GM19452 (cell line): ENCODE measurements at regions not wholly inside any gene's neighbourhood (a gene's known extent, or its start where the extent isn't known, plus 50 kb on each side); places are given as distances from the start of the nearest gene placed in this dataset.
A peak's percentile ranks its signal among the peaks of the same experiment; 100 is the strongest.
"Not testable (repeated sequence)": the region's sequence is repeated elsewhere in the genome, so short reads cannot be mapped to it uniquely, and the experiment has no call there.

Source experiments
- ATAC-seq: cut with Tn5 transposase; IDR thresholded peaks from one replicate; pipeline ENCODE4 v1.9.1; 2021; ENCODE audit not compliant: unreplicated experiment

DNA sequence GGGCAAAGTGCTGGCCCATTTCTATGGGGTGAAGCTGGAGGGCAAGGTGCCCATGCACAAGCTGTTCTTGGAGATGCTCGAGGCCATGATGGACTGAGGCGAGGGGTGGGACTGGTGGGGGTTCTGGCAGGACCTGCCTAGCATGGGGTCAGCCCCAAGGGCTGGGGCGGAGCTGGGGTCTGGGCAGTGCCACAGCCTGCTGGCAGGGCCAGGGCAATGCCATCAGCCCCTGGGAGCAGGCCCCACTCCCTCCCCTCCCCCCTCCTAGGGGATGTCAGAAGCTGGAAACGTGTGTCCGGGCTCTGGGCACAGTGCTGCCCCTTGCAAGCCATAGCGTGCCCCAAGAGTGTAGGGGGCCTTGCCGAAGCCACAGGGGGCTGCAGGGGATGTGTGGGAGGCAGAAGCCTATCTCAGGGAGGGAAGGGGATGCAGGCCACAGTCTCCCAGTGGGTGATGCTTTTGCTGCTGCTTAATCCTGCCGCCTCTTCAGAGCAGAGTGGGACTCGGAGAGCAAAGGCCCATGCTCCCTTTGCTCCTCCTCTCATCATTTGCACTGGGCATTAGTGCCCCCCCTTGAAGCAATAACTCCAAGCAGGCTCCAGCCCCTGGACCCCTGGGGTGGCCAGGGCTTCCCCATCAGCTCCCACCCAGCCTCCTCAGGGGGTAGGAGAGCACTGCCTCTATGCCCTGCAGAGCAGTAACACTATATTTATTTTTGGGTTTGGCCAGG is 85.2 kb downstream of the MRPL57 start:
- not testable (repeated sequence) for ATAC-seq

DNA sequence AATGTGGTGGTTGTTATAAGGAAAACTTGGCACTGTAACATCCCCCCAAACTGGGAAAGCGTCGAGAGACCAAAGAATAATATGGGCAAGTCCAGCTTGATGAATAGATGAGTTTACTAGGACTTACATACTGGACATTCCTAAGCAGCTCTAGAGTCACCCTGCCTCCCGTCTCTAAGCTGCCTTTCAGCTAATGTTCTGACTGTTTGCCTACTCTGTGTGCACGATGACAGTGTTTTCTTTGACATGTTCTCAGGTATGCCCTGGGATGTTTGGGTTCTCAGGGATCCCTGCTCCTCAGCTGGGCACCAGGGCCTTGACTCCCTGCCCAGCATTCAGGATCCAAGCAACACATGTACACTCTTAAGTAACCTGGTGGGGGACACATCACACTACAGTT is 87.5 kb downstream of the MRPL57 start:
- not testable (repeated sequence) for ATAC-seq

- not testable (repeated sequence) for ATAC-seq
These were observed 92.0 kb downstream of the MRPL57 start for GRCh38 chr13:21268485-21268884.

DNA sequence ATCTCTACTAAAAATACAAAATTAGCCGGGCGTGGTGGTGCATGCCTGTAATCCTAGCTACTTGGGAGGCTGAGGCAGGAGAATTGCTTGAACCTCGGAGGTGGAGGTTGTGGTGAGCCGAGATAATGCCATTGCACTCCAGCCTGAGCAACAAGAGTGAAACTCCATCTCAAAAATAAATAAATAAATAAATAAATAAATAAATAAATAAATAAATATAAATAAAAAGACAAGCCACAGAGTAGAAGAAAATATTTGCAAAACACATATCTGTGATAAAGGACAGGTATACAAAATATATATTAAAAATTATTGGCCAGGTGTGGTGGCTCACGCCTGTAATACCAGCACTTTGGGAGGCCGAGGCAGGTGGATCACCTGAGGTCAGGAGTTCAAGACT is 96.0 kb downstream of the MRPL57 start:
- not testable (repeated sequence) for ATAC-seq

DNA sequence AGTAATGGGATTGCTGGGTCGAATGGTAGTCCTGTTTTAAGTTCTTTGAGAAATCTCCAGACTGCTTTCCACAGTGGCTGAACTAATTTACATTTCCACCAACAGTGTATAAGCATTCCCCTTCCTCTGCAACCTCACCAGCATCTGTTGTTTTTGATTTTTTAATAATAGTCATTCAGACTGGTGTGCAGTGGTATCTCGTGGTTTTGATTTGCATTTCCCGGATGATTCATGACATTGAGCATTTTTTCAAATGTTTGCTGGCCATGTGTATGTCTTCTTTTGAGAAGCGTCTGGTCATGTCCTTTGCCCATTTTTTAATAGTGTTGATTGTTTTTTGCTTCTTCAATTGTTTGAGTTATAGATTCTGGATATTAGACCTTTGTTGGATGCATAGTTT is 98.0 kb downstream of the MRPL57 start:
- not testable (repeated sequence) for ATAC-seq

GRCh38 chr13:21282065-21282464 is 105.6 kb downstream of the MRPL57 start:
- ATAC-seq, result no peak

DNA sequence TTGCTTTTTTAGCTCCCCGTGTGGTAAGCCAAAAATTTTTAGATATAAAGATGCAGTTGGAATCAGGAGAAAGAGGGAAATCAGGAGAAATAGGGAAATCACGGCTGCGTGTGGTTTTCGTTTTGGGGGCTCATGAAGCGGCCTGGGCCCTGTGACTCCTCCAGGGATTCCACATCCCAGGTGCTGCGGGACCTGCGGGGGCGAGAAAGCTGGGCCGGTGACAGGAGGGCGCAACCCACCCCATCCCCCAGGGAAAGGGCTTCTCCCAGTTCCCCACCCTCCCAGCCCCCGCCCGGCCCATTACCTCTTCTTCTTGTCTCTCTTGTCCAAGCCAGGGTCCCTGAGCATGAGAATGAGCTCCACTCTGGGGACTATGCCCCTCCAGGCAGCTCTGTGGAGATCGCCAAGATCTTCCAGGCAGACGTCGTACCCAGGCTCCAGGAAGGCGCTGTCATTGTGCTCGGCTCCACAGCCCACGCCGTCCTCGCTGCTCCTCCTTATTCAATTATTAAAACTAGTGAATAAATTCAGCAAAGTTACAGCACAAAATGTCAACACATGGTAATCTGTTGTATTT is 111.0 kb downstream of the MRPL57 start:
- ATAC-seq, result no peak

- ATAC-seq, result no peak
These were observed 113.0 kb downstream of the MRPL57 start for GRCh38 chr13:21289475-21289874.

DNA sequence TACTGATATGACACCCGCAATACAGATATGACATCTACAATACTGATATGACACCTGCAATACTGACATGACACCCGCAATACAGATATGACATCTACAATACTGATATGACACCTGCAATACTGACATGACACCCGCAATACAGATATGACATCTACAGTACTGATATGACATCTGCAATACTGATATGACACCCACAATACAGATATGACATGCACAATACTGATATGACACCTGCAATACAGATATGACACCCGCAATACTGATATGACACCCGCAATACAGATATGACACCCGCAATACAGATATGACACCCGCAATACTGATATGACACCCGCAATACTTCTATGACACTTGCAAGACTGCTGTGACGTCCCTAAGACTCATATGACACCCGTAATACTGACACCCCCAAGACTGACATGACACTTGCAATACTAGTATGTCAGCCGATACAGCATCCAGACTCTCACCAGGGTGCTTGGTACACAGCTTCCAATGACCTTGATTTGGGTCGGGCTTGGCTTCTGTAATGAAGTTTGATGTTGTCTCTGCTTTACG is 114.1 kb downstream of the MRPL57 start:
- ATAC-seq, result not testable (repeated sequence)

DNA sequence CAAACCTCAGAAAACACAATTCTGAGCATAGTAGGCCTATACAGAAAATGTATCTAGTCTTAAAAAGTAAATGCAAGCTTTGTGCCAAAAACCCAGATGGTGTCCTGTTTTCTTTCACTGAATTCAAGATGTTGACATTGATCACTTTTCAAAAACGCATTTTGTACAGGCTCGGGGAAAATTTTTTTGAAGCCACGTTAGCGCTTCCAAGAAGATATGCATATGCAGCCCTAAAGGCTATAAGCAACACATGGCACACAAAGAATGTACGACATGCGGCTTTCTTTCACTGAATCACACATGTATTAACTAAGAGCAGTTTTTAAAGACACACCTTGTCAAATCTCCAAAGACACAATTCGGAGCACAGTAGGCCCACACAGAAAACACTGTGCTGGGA is 115.4 kb downstream of the MRPL57 start:
- no peak for ATAC-seq

- not testable (repeated sequence) for ATAC-seq
These were observed 120.5 kb downstream of the MRPL57 start for GRCh38 chr13:21296991-21297390.

DNA sequence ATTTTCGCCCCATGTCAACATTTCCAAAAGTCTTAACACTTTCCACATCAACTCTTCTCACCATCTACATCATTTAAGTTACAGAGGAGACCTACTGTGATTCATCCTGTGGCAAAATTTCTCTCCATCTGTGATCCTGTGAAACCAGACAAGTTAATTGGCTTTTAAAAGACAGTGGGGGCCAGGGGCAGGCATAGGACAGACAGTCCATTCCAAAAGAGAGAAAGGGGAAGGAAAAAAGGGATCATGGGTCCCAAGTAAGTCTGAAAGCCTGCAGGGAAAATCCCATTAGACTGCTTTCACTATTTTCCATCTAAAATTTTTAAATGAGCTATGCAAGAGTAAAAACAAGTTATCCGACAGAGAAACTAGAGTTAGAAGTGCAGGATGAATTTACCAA is 121.0 kb downstream of the MRPL57 start:
- ATAC-seq, result no peak

DNA sequence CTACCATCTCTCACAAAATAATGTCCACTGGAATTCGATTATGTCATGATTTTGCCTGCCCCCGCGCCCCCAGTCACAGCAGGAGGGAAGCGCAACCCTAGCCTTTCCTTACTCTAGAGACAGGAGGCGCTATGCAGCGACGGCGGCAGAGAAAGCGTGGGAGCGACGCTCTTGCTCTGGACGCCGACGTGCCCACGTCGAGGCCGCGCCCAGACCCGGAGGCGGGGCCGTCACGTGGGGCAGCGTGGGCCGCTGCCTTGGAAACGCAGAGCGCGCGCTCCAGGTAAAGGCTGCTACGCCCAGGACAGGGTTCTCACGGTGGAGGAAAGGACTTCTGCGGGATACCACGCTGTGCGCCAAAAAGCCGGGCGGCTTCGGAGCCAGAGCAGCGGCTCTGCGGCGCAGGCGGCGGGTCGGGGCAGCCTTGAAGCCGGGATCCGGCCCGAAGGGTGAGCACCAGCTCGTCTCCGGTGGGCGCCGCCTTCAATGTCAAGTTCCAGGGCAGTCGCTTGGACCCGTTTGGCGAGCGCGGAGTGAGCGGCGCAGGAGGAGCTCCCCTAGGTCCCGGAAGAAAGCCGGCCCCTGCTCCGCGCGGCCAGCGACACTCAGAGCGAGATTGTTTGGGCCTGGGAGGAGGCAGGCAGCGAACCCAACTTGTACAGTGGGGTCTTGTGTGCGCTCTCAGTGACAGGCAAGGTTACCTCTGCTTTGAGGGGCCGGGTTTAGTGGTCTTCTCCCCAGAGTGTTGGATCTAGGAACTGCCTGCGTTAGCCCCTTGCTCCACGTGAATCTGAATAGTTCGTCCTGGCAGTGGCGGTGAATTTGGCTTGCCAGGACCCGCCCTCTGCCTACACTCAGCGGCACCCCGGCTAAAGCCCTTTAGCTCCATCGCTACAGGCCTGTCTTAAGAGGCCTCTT is 121.7 kb downstream of the MRPL57 start:
- peak; percentile 92 for ATAC-seq

DNA sequence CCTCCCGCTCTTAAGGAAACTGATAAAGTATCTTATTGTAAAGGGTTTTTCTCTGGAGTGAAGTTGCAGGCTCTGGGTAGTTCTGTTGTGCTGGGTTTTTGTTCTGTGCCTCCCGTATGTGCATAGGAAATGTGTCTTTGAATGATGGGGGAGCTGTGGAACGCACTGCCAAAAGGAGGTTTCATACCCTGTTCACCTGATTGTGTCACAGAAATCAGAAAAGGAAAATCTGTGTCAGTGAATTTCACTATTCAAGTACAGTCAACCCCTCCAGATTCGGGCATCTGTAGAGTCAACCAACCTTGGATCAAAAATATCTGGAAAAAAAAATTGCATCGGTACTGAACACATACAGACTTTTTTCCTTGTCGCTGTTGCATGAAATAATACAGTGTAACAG is 127.8 kb downstream of the MRPL57 start:
- no peak for ATAC-seq

GRCh38 chr13:21306300-21307073 is 130.0 kb downstream of the MRPL57 start:
- ATAC-seq, result not testable (repeated sequence)

DNA sequence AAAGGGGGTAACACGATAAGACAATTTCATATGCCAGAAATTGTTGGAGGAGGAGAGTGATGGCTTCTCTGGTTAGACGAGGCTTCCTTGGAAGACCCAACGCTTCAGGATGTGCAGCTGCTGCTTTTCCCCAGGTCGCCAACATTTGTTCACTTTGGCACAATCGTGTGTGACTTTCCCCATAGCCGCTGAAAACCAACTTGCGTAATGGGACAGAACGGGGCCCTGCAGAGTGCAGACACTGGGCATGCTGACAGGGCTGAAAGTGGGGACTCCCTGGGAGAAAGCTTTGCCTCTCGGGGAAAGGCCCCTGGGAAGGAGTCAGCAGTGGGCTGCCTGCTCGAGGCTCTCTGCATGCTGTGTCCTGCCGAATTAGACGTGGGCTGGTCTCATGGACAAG is 130.7 kb downstream of the MRPL57 start:
- not testable (repeated sequence) for ATAC-seq

DNA sequence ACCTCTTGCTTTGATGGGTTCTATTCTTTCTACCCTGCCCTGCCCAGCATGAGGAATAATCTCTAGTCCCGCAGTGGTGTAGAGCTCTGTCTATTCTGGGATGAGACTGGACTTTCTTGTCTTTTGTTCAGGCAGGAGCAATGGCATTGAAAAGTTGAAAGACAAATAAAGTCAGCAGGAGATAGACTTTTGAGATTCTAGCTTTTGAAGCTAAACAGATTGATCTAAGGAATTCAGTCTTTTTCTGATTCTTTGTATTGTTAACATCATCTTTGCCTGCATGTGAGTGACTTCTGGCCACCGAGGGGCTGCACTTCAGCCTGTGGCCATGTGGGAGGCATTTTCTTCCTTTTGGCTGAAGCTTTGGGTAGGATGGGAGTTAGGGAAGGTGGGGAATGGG is 132.4 kb downstream of the MRPL57 start:
- no peak for ATAC-seq

DNA sequence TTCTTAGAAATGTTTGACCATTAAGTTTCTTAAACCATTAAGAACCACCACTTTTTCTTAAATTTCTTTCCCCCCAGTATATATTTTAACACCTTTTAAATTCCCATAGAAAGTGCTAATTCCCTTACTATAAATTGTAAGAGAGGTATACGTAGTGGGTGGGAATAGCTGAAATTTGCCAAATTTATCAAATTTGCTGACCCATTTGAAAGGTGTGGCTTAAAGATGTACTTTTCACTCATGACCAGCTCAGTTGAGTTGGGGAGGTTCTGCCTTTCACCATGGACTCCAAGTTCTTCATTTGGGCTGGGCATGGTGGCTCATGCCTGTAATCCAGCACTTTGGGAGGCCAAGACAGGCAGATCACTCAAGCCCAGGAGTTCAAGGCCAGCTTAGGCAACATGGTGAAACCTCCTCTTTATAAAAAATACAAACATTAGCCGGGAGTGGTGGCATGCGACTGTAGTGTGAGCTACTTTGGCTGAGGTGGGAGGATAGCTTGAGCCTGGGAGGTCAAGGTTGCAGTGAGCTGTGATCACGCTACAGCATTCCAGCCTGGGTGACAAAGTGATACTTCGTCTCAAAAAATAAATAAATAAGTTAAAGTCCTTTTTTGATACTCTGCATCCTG is 133.2 kb downstream of the MRPL57 start:
- no peak for ATAC-seq

DNA sequence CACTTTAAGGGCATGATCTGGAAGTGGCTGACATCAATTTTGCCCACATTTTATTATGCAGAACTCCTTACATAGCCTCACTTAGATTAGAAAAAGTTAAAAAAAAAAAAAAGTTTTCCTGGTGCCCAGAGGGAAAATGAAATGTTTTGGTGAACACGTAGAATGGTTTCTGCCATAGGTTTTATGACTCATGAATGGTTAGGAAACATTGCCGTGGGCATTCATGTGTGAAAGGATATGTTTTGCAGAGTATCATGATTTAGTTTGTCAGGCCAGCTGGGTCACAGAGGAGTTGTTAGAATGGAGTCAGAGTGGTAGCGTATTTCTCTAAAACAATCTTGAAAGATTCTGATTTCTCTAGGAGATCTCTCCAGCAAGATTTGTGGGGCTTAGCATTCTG is 133.8 kb downstream of the MRPL57 start:
- no peak for ATAC-seq

DNA sequence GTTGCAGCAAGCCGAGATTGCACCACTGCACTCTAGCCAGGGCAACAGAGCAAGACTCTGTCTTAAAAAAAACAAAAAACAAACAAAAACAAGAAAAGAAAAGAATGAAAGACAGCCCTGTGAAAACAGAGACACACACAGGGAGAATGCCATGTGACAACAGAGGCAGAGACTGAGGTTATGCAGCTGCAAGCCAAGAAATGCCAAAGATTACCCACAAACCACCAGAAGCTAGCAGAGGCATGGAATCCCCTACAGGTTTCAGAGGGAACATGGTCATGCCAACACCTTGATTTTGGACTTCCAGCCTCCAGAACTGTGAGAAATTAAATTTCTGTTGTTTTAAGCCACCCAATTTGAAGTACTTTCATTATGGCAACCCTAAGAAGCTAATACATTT is 138.5 kb downstream of the MRPL57 start:
- ATAC-seq, result not testable (repeated sequence)
